H9 (cell line): ENCODE measurements at regions not wholly inside any gene's neighbourhood (a gene's known extent, or its start where the extent isn't known, plus 50 kb on each side); places are given as distances from the start of the nearest gene placed in this dataset.

Source experiments
- DNase-seq: peaks from one replicate; pipeline ENCODE4 v3.0.0-alpha.2; 2017
- H2AFZ ChIP-seq: one replicate; pipeline ENCODE4 v1.6.1; 2013; ENCODE audit warnings: mild to moderate bottlenecking, low read length, control low read depth, moderate library complexity
- H2AK5ac ChIP-seq: 2 replicates; pipeline ENCODE4 v1.6.1; 2013; ENCODE audit warnings: low read length, control low read depth, mixed read lengths; ENCODE audit not compliant: insufficient read length
- H2BK120ac ChIP-seq: one replicate; pipeline ENCODE4 v1.6.1; 2013; ENCODE audit warnings: low read depth, mild to moderate bottlenecking, low read length, control low read depth, inconsistent platforms; ENCODE audit not compliant: poor library complexity, severe bottlenecking
- H2BK12ac ChIP-seq: 2 replicates; pipeline ENCODE4 v1.6.1; 2013; ENCODE audit warnings: low read length, control low read depth, mixed read lengths, low read depth; ENCODE audit not compliant: insufficient read length
- H2BK15ac ChIP-seq: 2 replicates; pipeline ENCODE4 v1.6.1; 2013; ENCODE audit warnings: low read depth, low read length, control low read depth
- H2BK20ac ChIP-seq: one replicate; pipeline ENCODE4 v1.6.1; 2013; ENCODE audit warnings: low read depth, mild to moderate bottlenecking, low read length, control low read depth, inconsistent platforms; ENCODE audit not compliant: poor library complexity, severe bottlenecking
- H2BK5ac ChIP-seq: 2 replicates; pipeline ENCODE4 v1.6.1; 2013; ENCODE audit warnings: low read length, control low read depth, mixed read lengths; ENCODE audit not compliant: insufficient read length
- H3K14ac ChIP-seq: 2 replicates; pipeline ENCODE4 v1.6.1; 2013; ENCODE audit warnings: low read length, control low read depth; ENCODE audit not compliant: insufficient read depth
- H3K18ac ChIP-seq: 2 replicates; pipeline ENCODE4 v1.6.1; 2013; ENCODE audit warnings: low read depth, mild to moderate bottlenecking, mixed read lengths, low read length, control low read depth; ENCODE audit not compliant: insufficient read length
- H3K23ac ChIP-seq: 2 replicates; pipeline ENCODE4 v1.6.1; 2013; ENCODE audit warnings: low read length, control low read depth, mixed read lengths, low read depth; ENCODE audit not compliant: insufficient read length
- H3K23me2 ChIP-seq: 2 replicates; pipeline ENCODE4 v1.6.1; 2013; ENCODE audit warnings: low read depth, mild to moderate bottlenecking, mixed read lengths, low read length, control low read depth; ENCODE audit not compliant: insufficient read length, poor library complexity, severe bottlenecking
- H3K27ac ChIP-seq: 2 replicates; pipeline ENCODE4 v1.5.1; 2013; ENCODE audit warnings: low read length, control low read depth, mixed read lengths, low read depth; ENCODE audit not compliant: insufficient read length
- H3K27me3 ChIP-seq: 2 replicates; pipeline ENCODE4 v1.6.1; 2013; ENCODE audit warnings: low read length, control low read depth, inconsistent platforms; ENCODE audit not compliant: insufficient read depth
- H3K4ac ChIP-seq: 2 replicates; pipeline ENCODE4 v1.6.1; 2013; ENCODE audit warnings: low read depth, mild to moderate bottlenecking, control low read depth, inconsistent platforms, low read length, moderate library complexity
- H3K4me1 ChIP-seq: 2 replicates; pipeline ENCODE4 v1.6.1; 2013; ENCODE audit warnings: low read length, control low read depth, inconsistent platforms; ENCODE audit not compliant: insufficient read depth
- H3K4me2 ChIP-seq: 2 replicates; pipeline ENCODE4 v1.6.1; 2013; ENCODE audit warnings: low read length, control low read depth, mixed read lengths; ENCODE audit not compliant: insufficient read length, insufficient read depth
- H3K56ac ChIP-seq: 2 replicates; pipeline ENCODE4 v1.6.1; 2013; ENCODE audit warnings: low read depth, mild to moderate bottlenecking, mixed read lengths, low read length, control low read depth; ENCODE audit not compliant: insufficient read length
- H3K79me1 ChIP-seq: 2 replicates; pipeline ENCODE4 v1.6.1; 2013; ENCODE audit warnings: low read depth, mild to moderate bottlenecking, moderate library complexity, low read length, control low read depth, inconsistent platforms; ENCODE audit not compliant: insufficient read depth, poor library complexity, severe bottlenecking
- H3K79me2 ChIP-seq: 2 replicates; pipeline ENCODE4 v1.6.1; 2013; ENCODE audit warnings: low read length, control low read depth, inconsistent platforms; ENCODE audit not compliant: insufficient read depth
- H3K9ac ChIP-seq: 2 replicates; pipeline ENCODE4 v1.6.1; 2013; ENCODE audit warnings: low read length, control low read depth, mixed read lengths; ENCODE audit not compliant: insufficient read length; ENCODE audit errors: extremely low read depth
- H3K9me3 ChIP-seq: one replicate; pipeline ENCODE4 v1.6.1; 2013; ENCODE audit warnings: low read depth, low read length, inconsistent platforms; ENCODE audit not compliant: control insufficient read depth
- H3T11ph ChIP-seq: one replicate; pipeline ENCODE4 v1.6.1; 2013; ENCODE audit warnings: mild to moderate bottlenecking, low read length, control low read depth, inconsistent platforms
- H4K20me1 ChIP-seq: one replicate; pipeline ENCODE4 v1.6.1; 2013; ENCODE audit not compliant: control insufficient read depth, insufficient read length, insufficient read depth
- H4K5ac ChIP-seq: 2 replicates; pipeline ENCODE4 v1.6.1; 2013; ENCODE audit warnings: low read depth, mild to moderate bottlenecking, mixed read lengths, low read length, control low read depth; ENCODE audit not compliant: insufficient read length
- H4K8ac ChIP-seq: replicated peaks from 2 replicates; pipeline ENCODE4 v1.6.1; 2013; ENCODE audit warnings: low read length, control low read depth, mixed read lengths, low read depth; ENCODE audit not compliant: insufficient read length
- H4K91ac ChIP-seq: 2 replicates; pipeline ENCODE4 v1.6.1; 2013; ENCODE audit warnings: low read depth, mild to moderate bottlenecking, moderate library complexity, mixed read lengths, low read length, control low read depth; ENCODE audit not compliant: insufficient read length
- H3K27ac Mint-ChIP-seq, 3 experiments: 2 replicates in 2 of 3; 3 replicates in 1 of 3; pipeline ENCODE4 v1.8.0; 2020 to 2021; ENCODE audit warnings: mixed read lengths in 3 of 3, mild to moderate bottlenecking in 1 of 3, moderate library complexity in 1 of 3
- H3K27me3 Mint-ChIP-seq: 2 replicates; pipeline ENCODE4 v1.8.0; 2021; ENCODE audit warnings: low read depth, mild to moderate bottlenecking, moderate library complexity, mixed read lengths
- H3K36me3 Mint-ChIP-seq, 3 experiments: 2 replicates in 2 of 3; 3 replicates in 1 of 3; pipeline ENCODE4 v1.8.0; 2020 to 2021; ENCODE audit warnings: low read depth in 3 of 3, mixed read lengths in 3 of 3; ENCODE audit not compliant: insufficient read depth in 1 of 3
- H3K4me1 Mint-ChIP-seq, 2 experiments: 2 replicates each; pipeline ENCODE4 v1.8.0; 2020; ENCODE audit warnings: mixed read lengths in 2 of 2
- H3K4me3 Mint-ChIP-seq, 2 experiments: 2 replicates in 1 of 2; 3 replicates in 1 of 2; pipeline ENCODE4 v1.8.0; 2020 to 2021; ENCODE audit warnings: mild to moderate bottlenecking in 2 of 2, mixed read lengths in 2 of 2, moderate library complexity in 1 of 2
- H3K9me3 Mint-ChIP-seq, 2 experiments: 2 replicates in 1 of 2; 3 replicates in 1 of 2; pipeline ENCODE4 v1.8.0; 2020; ENCODE audit warnings: mild to moderate bottlenecking in 2 of 2, mixed read lengths in 2 of 2, moderate library complexity in 1 of 2
- WGBS: extraction: QIAGEN DNeasy Blood & Tissue Kit; methylation state at CpG from one replicate; pipeline ENCODE4 v1.1.7; 2013; ENCODE audit warnings: missing lambda C conversion rate, low lambda C conversion rate, mixed read lengths; ENCODE audit not compliant: insufficient read length; ENCODE audit errors: extremely low coverage; 5-methylcytosine and 5-hydroxymethylcytosine counted together
- TF ChIP-seq, protein P1 (sequence below): fragments of 200-600 bp; sonication (generic); conservative IDR thresholded peaks from 3 replicates; pipeline ENCODE4 v1.8.0; 2021; ENCODE audit warnings: antibody characterized with exemption, mild to moderate bottlenecking

DNA sequence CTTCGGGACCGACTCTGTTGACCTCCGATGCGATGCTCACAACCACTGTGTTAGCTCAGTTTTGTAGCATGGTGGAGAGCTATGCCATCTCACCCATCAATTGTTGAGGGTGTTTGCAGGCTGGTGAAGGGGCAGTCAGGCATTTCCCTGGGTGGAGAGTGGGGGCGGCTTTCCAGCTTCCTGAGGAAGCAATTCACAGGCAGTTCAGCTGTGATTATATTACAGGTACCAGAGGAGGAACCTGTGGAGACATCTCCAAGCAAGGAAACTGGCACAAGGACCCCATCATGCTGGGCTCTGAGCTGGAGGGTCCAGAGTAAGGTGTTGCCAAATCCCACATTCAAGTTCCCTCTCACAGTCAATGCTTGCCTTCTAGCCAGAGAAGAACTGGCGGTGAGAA, 166.0 kb upstream of the ZNF536 start:
- H3K56ac ChIP-seq, result no peak overlapping the region
- H3K27me3 ChIP-seq, result no peaks in the 10 kb centered on the region
- H3K36me3 Mint-ChIP-seq, result no peaks in the 10 kb centered on the region; a peak in 2 of 7 replicates
- no peak overlapping the region for H2AK5ac ChIP-seq
- no peak overlapping the region for H2BK15ac ChIP-seq
- no peaks in the 10 kb centered on the region for H3K4me1 Mint-ChIP-seq
- H3K79me1 ChIP-seq, result no peaks in the 10 kb centered on the region
- H4K5ac ChIP-seq, result no peak overlapping the region
- DNase-seq, result peak; percentile 12
- no peak overlapping the region for H3K18ac ChIP-seq
- no peaks in the 10 kb centered on the region for H4K20me1 ChIP-seq
- H4K8ac ChIP-seq, result no peak overlapping the region
- H3K14ac ChIP-seq, result no peak overlapping the region
- H4K91ac ChIP-seq, result no peak overlapping the region
- H3K4me3 Mint-ChIP-seq, result no peak overlapping the region
- H2AFZ ChIP-seq, result no peak overlapping the region
- H3K27me3 Mint-ChIP-seq, result no peaks in the 10 kb centered on the region; the same call in none of the 2 replicates
- no peak overlapping the region for H2BK20ac ChIP-seq
- no peak overlapping the region for H3K27ac ChIP-seq
- H3K79me2 ChIP-seq, result no peaks in the 10 kb centered on the region
- TF ChIP-seq, protein P1, sequence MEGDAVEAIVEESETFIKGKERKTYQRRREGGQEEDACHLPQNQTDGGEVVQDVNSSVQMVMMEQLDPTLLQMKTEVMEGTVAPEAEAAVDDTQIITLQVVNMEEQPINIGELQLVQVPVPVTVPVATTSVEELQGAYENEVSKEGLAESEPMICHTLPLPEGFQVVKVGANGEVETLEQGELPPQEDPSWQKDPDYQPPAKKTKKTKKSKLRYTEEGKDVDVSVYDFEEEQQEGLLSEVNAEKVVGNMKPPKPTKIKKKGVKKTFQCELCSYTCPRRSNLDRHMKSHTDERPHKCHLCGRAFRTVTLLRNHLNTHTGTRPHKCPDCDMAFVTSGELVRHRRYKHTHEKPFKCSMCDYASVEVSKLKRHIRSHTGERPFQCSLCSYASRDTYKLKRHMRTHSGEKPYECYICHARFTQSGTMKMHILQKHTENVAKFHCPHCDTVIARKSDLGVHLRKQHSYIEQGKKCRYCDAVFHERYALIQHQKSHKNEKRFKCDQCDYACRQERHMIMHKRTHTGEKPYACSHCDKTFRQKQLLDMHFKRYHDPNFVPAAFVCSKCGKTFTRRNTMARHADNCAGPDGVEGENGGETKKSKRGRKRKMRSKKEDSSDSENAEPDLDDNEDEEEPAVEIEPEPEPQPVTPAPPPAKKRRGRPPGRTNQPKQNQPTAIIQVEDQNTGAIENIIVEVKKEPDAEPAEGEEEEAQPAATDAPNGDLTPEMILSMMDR, result no peak
- no CpG with 5 or more reads among the region's 6 CpGs for WGBS
- H3K9me3 Mint-ChIP-seq, result peaks cover 0 to 3% of the 10 kb centered on the region in 2 experiments; a peak in 3 of 5 replicates
- no peak overlapping the region for H3K4me2 ChIP-seq
- no peak overlapping the region for H2BK120ac ChIP-seq
- H3K9ac ChIP-seq, result no peak overlapping the region
- H3K4me1 ChIP-seq, result no peaks in the 10 kb centered on the region
- no peak overlapping the region for H2BK12ac ChIP-seq
- no peak overlapping the region for H3T11ph ChIP-seq
- no peak overlapping the region for H3K27ac Mint-ChIP-seq
- H3K4ac ChIP-seq, result no peak overlapping the region
- H3K23me2 ChIP-seq, result no peaks in the 10 kb centered on the region
- no peaks in the 10 kb centered on the region for H3K9me3 ChIP-seq
- H3K23ac ChIP-seq, result no peak overlapping the region
- no peak overlapping the region for H2BK5ac ChIP-seq
